Retinal pigment epithelial cell (primary cell): ENCODE measurements at regions not wholly inside any gene's neighbourhood (a gene's known extent, or its start where the extent isn't known, plus 50 kb on each side); places are given as distances from the start of the nearest gene placed in this dataset.

Experiments
- DNase-seq: peaks from one replicate; pipeline ENCODE4 v3.0.0-alpha.2; 2010; ENCODE audit warnings: low read depth
- H3K4me3 ChIP-seq: 2 replicates; pipeline ENCODE4 v1.5.1; 2011; ENCODE audit warnings: mild to moderate bottlenecking, low read length, control low read depth, moderate library complexity
- CTCF ChIP-seq: conservative IDR thresholded peaks from 2 replicates; pipeline ENCODE4 v1.5.1; 2011; ENCODE audit warnings: low read depth, low read length, control low read depth, inconsistent platforms

- TF ChIP-seq CTCF = no peak
These were observed 557.2 kb downstream of the SI start for GRCh38 chr3:164521139-164521538.

GRCh38 chr3:164515256-164515655 is 563.0 kb downstream of the SI start:
- H3K4me3 ChIP-seq = no peak overlapping the region
- no peak for TF ChIP-seq CTCF
- DNase-seq = no peak

More at GRCh38 chr3:164521139-164521538, 557.2 kb downstream of the SI start:
- no peak for DNase-seq
- H3K4me3 ChIP-seq = no peak overlapping the region

- TF ChIP-seq CTCF = no peak
- no peak for DNase-seq
- H3K4me3 ChIP-seq = no peak overlapping the region
These were observed 563.7 kb downstream of the SI start for GRCh38 chr3:164514576-164514975.

GRCh38 chr3:164507886-164508285 is 570.4 kb downstream of the SI start:
- no peak overlapping the region for H3K4me3 ChIP-seq
- DNase-seq = no peak
- no peak for TF ChIP-seq CTCF

GRCh38 chr3:164498917-164499316 is 579.4 kb downstream of the SI start:
- no peak for DNase-seq
- TF ChIP-seq CTCF = no peak
- H3K4me3 ChIP-seq = no peak overlapping the region

GRCh38 chr3:164488893-164489292 is 589.4 kb downstream of the SI start:
- DNase-seq = no peak
- no peak for TF ChIP-seq CTCF
- H3K4me3 ChIP-seq = no peak overlapping the region

- DNase-seq = no peak
- no peak for TF ChIP-seq CTCF
These were observed 592.1 kb downstream of the SI start for GRCh38 chr3:164486150-164486549.

More at GRCh38 chr3:164486150-164486549, 592.1 kb downstream of the SI start:
- no peak overlapping the region for H3K4me3 ChIP-seq
